ENCODE measurements at regions not wholly inside any gene's neighbourhood (a gene's known extent, or its start where the extent isn't known, plus 50 kb on each side); places are given as distances from the start of the nearest gene placed in this dataset.

- H4K20me1 ChIP-seq (ENCODE audit: insufficient read depth, low read length): no peaks in the 10 kb centered on the region
- no peak overlapping the region for H3K27ac ChIP-seq (ENCODE audit: low read length)
- H3K36me3 ChIP-seq (ENCODE audit: insufficient read depth, low read length): no peaks in the 10 kb centered on the region
- DNase-seq (no peak), ATAC-seq (ENCODE audit: insufficient read depth, low read depth) (no peak)
- H3K9ac ChIP-seq (ENCODE audit: low read depth, low read length): no peak overlapping the region
- peaks cover 7% of the 10 kb centered on the region; the same call in 1 of the 2 replicates for H3K4me1 ChIP-seq (ENCODE audit: insufficient read depth, low read length)
- H2AFZ ChIP-seq (ENCODE audit: low read depth, low read length): no peak overlapping the region
- no peak overlapping the region for H3K4me3 ChIP-seq (ENCODE audit: low read depth in 1 of 2, low read length in 2 of 2)
- no peaks in the 10 kb centered on the region for H3K27me3 ChIP-seq (ENCODE audit: insufficient read depth, low read length, poor library complexity)
- no peaks in the 10 kb centered on the region for H3K79me2 ChIP-seq (ENCODE audit: insufficient read depth, low read length)
- no peak for TF ChIP-seq CTCF (IDR thresholded peaks at IDR 0.05; ENCODE audit: borderline replicate concordance, extremely low read depth, low read length, poor library complexity, severe bottlenecking)
- H3K4me2 ChIP-seq (ENCODE audit: insufficient read depth, low read length): no peak overlapping the region
- no peaks in the 10 kb centered on the region for H3K9me3 ChIP-seq (ENCODE audit: insufficient read depth, low read length, severe bottlenecking)
Observed at GRCh38 chr2:12273111-12273510, 443.6 kb upstream of the TRIB2 start.

GRCh38 chr2:12274591-12274990 is 442.1 kb upstream of the TRIB2 start:
- H3K36me3 ChIP-seq (ENCODE audit: insufficient read depth, low read length): no peaks in the 10 kb centered on the region
- no peak overlapping the region for H3K9ac ChIP-seq (ENCODE audit: low read depth, low read length)
- H2AFZ ChIP-seq (ENCODE audit: low read depth, low read length): no peak overlapping the region
- H3K27ac ChIP-seq (ENCODE audit: low read length): no peak overlapping the region
- ATAC-seq (ENCODE audit: insufficient read depth, low read depth) (no peak), DNase-seq (no peak)
- H3K27me3 ChIP-seq (ENCODE audit: insufficient read depth, low read length, poor library complexity): no peaks in the 10 kb centered on the region
- TF ChIP-seq CTCF (IDR thresholded peaks at IDR 0.05; ENCODE audit: borderline replicate concordance, extremely low read depth, low read length, poor library complexity, severe bottlenecking) (no peak), EZH2 (IDR thresholded peaks at IDR 0.05; ENCODE audit: borderline replicate concordance, low read depth, low read length, severe bottlenecking) (no peak)
- H3K4me2 ChIP-seq (ENCODE audit: insufficient read depth, low read length): no peak overlapping the region
- no peaks in the 10 kb centered on the region for H4K20me1 ChIP-seq (ENCODE audit: insufficient read depth, low read length)
- H3K79me2 ChIP-seq (ENCODE audit: insufficient read depth, low read length): no peaks in the 10 kb centered on the region
- H3K4me3 ChIP-seq (ENCODE audit: low read depth in 1 of 2, low read length in 2 of 2): no peak overlapping the region
- no peaks in the 10 kb centered on the region for H3K9me3 ChIP-seq (ENCODE audit: insufficient read depth, low read length, severe bottlenecking)
- H3K4me1 ChIP-seq (ENCODE audit: insufficient read depth, low read length): peaks cover 7% of the 10 kb centered on the region; the same call in 1 of the 2 replicates

GRCh38 chr2:12277241-12278034 is 439.3 kb upstream of the TRIB2 start:
- Histone ChIP-seq H3K36me3 (ENCODE audit: insufficient read depth, low read length) (no peaks in the 10 kb centered on the region), H3K4me3 (ENCODE audit: low read depth in 1 of 2, low read length in 2 of 2) (no peak overlapping the region), H2AFZ (ENCODE audit: low read depth, low read length) (peak overlapping the region; percentile 10; the same call in 1 of the 2 replicates)

More at GRCh38 chr2:12277241-12278034, 439.3 kb upstream of the TRIB2 start:
- Histone ChIP-seq H3K27me3 (ENCODE audit: insufficient read depth, low read length, poor library complexity) (no peaks in the 10 kb centered on the region), H4K20me1 (ENCODE audit: insufficient read depth, low read length) (no peaks in the 10 kb centered on the region), H3K9me3 (ENCODE audit: insufficient read depth, low read length, severe bottlenecking) (no peaks in the 10 kb centered on the region), H3K4me1 (ENCODE audit: insufficient read depth, low read length) (peaks cover 7% of the 10 kb centered on the region; the same call in 1 of the 2 replicates), H3K79me2 (ENCODE audit: insufficient read depth, low read length) (no peaks in the 10 kb centered on the region), H3K27ac (ENCODE audit: low read length) (no peak overlapping the region), H3K9ac (ENCODE audit: low read depth, low read length) (no peak overlapping the region), H3K4me2 (ENCODE audit: insufficient read depth, low read length) (no peak overlapping the region)
- no peak for TF ChIP-seq EZH2 (IDR thresholded peaks at IDR 0.05; ENCODE audit: borderline replicate concordance, low read depth, low read length, severe bottlenecking)
- TF ChIP-seq CTCF (IDR thresholded peaks at IDR 0.05; ENCODE audit: borderline replicate concordance, extremely low read depth, low read length, poor library complexity, severe bottlenecking): no peak
- ATAC-seq (ENCODE audit: insufficient read depth, low read depth) (peak; percentile 60; the same call in 2 of the 3 replicates), DNase-seq (no peak)
